ENCODE measurements at regions not wholly inside any gene's neighbourhood (a gene's known extent, or its start where the extent isn't known, plus 50 kb on each side); places are given as distances from the start of the nearest gene placed in this dataset.
"Not testable (repeated sequence)": the region's sequence is repeated elsewhere in the genome, so short reads cannot be mapped to it uniquely, and the experiment has no call there.

DNA sequence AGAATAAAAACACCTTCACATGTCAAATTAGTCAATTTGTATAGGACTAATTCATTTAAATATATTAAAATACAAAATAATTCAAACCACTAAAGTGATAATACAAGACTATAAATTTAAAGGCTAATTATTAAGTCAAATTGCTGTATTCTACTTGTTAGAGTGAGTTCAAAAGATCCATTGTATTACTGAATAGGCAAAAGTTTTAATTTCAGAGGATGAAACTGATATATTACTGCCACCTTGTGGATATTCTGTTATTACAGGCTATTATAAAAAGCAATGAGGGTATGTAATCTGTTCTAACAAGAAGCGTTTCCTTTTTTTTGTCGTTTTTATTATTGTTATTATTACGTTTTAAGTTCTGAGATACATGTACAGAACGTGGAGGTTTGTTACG is 1825.5 kb upstream of the TPTE start:
- not testable (repeated sequence) for H3K27ac ChIP-seq (ENCODE audit: low read length); H3K4me1 ChIP-seq (ENCODE audit: low read length); H3K27me3 ChIP-seq (replicated peaks; ENCODE audit: insufficient read depth, low read length); H3K4me3 ChIP-seq (ENCODE audit: low read length); H3K4me2 ChIP-seq (ENCODE audit: low read depth, low read length); H3K36me3 ChIP-seq (replicated peaks; ENCODE audit: insufficient read depth, low read length); DNase-seq; H3K79me2 ChIP-seq (ENCODE audit: low read length); H3K9me3 ChIP-seq (replicated peaks; ENCODE audit: insufficient read depth, low read length); H3K9ac ChIP-seq (ENCODE audit: low read length); H3K9me2 ChIP-seq (replicated peaks; ENCODE audit: insufficient read depth, low read length); H4K20me1 ChIP-seq (ENCODE audit: insufficient read depth, low read length); H2AFZ ChIP-seq (ENCODE audit: low read length); H3F3A ChIP-seq (ENCODE audit: insufficient read depth, low read length)
- TF ChIP-seq, protein P1, sequence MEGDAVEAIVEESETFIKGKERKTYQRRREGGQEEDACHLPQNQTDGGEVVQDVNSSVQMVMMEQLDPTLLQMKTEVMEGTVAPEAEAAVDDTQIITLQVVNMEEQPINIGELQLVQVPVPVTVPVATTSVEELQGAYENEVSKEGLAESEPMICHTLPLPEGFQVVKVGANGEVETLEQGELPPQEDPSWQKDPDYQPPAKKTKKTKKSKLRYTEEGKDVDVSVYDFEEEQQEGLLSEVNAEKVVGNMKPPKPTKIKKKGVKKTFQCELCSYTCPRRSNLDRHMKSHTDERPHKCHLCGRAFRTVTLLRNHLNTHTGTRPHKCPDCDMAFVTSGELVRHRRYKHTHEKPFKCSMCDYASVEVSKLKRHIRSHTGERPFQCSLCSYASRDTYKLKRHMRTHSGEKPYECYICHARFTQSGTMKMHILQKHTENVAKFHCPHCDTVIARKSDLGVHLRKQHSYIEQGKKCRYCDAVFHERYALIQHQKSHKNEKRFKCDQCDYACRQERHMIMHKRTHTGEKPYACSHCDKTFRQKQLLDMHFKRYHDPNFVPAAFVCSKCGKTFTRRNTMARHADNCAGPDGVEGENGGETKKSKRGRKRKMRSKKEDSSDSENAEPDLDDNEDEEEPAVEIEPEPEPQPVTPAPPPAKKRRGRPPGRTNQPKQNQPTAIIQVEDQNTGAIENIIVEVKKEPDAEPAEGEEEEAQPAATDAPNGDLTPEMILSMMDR (IDR thresholded peaks at IDR 0.05; ENCODE audit: low read length) = peak; percentile 8; the same call in 1 of the 2 replicates

DNA sequence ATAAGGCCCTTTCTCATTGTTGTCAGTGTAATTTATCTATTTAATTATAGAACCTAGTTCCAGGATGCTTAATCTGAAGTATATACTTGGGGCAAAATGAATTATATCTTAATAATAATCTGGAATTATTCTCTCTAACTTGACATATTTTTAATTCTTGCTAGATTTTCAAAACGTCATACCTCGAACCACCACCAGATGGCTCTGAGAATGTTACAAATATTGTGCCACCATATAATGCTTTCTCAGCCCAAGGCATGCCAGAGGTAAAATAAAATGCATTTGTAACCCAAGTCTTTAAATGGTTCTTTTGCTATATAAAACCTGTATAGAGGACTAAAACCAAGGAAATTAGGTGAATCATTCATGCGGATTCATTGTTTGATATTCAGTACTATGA is 1820.1 kb upstream of the TPTE start:
- not testable (repeated sequence) for H3K79me2 ChIP-seq (ENCODE audit: low read length); DNase-seq; H2AFZ ChIP-seq (ENCODE audit: low read length); H4K20me1 ChIP-seq (ENCODE audit: insufficient read depth, low read length); H3F3A ChIP-seq (ENCODE audit: insufficient read depth, low read length); H3K36me3 ChIP-seq (replicated peaks; ENCODE audit: insufficient read depth, low read length); H3K4me3 ChIP-seq (ENCODE audit: low read length); H3K4me1 ChIP-seq (ENCODE audit: low read length); H3K9me2 ChIP-seq (replicated peaks; ENCODE audit: insufficient read depth, low read length); H3K27ac ChIP-seq (ENCODE audit: low read length); H3K9ac ChIP-seq (ENCODE audit: low read length); H3K9me3 ChIP-seq (replicated peaks; ENCODE audit: insufficient read depth, low read length); H3K27me3 ChIP-seq (replicated peaks; ENCODE audit: insufficient read depth, low read length); H3K4me2 ChIP-seq (ENCODE audit: low read depth, low read length)

DNA sequence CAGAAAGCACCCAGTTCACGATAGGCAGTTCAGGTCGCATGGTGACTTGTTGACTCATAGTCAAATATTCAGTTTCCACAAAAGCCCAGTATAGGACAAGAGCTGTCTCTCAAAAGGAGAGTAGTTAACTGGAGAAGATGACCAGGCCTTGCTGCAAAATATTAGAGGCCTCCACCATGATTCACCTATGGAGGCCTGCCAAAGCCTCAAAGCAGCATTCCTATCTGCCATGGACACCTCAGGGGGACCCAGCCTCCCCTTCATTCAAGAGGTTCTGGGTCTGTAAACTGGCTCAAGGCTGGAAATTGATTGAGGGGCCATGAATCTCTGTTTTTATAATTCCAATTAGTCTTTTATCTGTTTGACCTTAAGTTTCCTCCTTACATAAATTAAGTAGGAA is 1815.6 kb upstream of the TPTE start:
- not testable (repeated sequence) for DNase-seq; H3K4me3 ChIP-seq (ENCODE audit: low read length); H2AFZ ChIP-seq (ENCODE audit: low read length); H3K27me3 ChIP-seq (replicated peaks; ENCODE audit: insufficient read depth, low read length); H3K9me3 ChIP-seq (replicated peaks; ENCODE audit: insufficient read depth, low read length); H3K9ac ChIP-seq (ENCODE audit: low read length); H3F3A ChIP-seq (ENCODE audit: insufficient read depth, low read length); H3K9me2 ChIP-seq (replicated peaks; ENCODE audit: insufficient read depth, low read length); H3K4me1 ChIP-seq (ENCODE audit: low read length); H3K27ac ChIP-seq (ENCODE audit: low read length); H4K20me1 ChIP-seq (ENCODE audit: insufficient read depth, low read length); H3K79me2 ChIP-seq (ENCODE audit: low read length); H3K36me3 ChIP-seq (replicated peaks; ENCODE audit: insufficient read depth, low read length); H3K4me2 ChIP-seq (ENCODE audit: low read depth, low read length)
